ENCODE measurements at regions not wholly inside any gene's neighbourhood (a gene's known extent, or its start where the extent isn't known, plus 50 kb on each side); places are given as distances from the start of the nearest gene placed in this dataset.

DNA sequence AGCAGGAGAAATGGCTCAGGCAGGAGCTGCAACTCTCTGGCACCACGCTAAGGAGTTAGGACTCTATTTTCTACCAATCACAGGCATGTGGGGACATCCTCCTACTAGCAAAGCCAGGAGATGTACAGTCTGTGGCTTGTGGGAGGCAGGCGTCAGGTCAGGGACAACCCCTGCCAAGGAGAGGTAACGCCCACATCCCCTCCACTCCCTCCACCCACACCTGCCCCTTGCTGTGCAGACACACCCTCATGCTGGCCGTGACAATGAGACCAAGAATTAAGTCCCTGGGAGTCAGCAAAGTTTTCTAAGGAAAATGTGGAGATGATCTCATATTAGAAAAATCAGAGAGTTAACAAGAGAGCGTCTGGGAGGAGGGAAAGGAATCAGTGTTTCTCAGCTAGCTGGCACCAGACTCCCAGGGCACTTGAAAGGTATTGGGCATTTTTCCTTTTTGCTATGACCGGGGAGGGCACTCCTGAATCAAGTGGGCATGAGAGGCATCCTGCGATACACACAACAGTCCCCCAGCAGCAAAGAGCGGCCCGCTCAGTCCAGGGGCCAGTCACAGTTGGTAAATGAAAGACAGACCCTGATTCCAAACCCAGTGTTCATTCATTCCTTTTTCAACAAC, 87.3 kb upstream of the RPL38 start:
- TF ChIP-seq, protein P1, sequence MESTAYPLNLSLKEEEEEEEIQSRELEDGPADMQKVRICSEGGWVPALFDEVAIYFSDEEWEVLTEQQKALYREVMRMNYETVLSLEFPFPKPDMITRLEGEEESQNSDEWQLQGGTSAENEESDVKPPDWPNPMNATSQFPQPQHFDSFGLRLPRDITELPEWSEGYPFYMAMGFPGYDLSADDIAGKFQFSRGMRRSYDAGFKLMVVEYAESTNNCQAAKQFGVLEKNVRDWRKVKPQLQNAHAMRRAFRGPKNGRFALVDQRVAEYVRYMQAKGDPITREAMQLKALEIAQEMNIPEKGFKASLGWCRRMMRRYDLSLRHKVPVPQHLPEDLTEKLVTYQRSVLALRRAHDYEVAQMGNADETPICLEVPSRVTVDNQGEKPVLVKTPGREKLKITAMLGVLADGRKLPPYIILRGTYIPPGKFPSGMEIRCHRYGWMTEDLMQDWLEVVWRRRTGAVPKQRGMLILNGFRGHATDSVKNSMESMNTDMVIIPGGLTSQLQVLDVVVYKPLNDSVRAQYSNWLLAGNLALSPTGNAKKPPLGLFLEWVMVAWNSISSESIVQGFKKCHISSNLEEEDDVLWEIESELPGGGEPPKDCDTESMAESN (CRISPR knock-in tag; conservative IDR thresholded peaks at IDR 0.05), result no peak
- TF ChIP-seq, protein P2, sequence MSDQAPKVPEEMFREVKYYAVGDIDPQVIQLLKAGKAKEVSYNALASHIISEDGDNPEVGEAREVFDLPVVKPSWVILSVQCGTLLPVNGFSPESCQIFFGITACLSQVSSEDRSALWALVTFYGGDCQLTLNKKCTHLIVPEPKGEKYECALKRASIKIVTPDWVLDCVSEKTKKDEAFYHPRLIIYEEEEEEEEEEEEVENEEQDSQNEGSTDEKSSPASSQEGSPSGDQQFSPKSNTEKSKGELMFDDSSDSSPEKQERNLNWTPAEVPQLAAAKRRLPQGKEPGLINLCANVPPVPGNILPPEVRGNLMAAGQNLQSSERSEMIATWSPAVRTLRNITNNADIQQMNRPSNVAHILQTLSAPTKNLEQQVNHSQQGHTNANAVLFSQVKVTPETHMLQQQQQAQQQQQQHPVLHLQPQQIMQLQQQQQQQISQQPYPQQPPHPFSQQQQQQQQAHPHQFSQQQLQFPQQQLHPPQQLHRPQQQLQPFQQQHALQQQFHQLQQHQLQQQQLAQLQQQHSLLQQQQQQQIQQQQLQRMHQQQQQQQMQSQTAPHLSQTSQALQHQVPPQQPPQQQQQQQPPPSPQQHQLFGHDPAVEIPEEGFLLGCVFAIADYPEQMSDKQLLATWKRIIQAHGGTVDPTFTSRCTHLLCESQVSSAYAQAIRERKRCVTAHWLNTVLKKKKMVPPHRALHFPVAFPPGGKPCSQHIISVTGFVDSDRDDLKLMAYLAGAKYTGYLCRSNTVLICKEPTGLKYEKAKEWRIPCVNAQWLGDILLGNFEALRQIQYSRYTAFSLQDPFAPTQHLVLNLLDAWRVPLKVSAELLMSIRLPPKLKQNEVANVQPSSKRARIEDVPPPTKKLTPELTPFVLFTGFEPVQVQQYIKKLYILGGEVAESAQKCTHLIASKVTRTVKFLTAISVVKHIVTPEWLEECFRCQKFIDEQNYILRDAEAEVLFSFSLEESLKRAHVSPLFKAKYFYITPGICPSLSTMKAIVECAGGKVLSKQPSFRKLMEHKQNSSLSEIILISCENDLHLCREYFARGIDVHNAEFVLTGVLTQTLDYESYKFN (CRISPR knock-in tag; conservative IDR thresholded peaks at IDR 0.05), result no peak
- TF ChIP-seq ZNF780A (CRISPR knock-in tag; IDR thresholded peaks at IDR 0.05) (no peak), POLR2A (IDR thresholded peaks at IDR 0.05; ENCODE audit: insufficient read depth in 1 of 2, low read depth in 2 of 2, low read length in 2 of 2) (no peak)
- TF ChIP-seq, protein P3, sequence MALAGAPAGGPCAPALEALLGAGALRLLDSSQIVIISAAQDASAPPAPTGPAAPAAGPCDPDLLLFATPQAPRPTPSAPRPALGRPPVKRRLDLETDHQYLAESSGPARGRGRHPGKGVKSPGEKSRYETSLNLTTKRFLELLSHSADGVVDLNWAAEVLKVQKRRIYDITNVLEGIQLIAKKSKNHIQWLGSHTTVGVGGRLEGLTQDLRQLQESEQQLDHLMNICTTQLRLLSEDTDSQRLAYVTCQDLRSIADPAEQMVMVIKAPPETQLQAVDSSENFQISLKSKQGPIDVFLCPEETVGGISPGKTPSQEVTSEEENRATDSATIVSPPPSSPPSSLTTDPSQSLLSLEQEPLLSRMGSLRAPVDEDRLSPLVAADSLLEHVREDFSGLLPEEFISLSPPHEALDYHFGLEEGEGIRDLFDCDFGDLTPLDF (CRISPR knock-in tag; IDR thresholded peaks at IDR 0.05), result no peak

Data from HepG2 (cell line).